DMS79 (cell line): ENCODE measurements at regions not wholly inside any gene's neighbourhood (a gene's known extent, or its start where the extent isn't known, plus 50 kb on each side); places are given as distances from the start of the nearest gene placed in this dataset.

Experiments used
- DNase-seq: peaks from one replicate; lab custom pipeline; 2025; lab: John Stamatoyannopoulos, UW

DNA sequence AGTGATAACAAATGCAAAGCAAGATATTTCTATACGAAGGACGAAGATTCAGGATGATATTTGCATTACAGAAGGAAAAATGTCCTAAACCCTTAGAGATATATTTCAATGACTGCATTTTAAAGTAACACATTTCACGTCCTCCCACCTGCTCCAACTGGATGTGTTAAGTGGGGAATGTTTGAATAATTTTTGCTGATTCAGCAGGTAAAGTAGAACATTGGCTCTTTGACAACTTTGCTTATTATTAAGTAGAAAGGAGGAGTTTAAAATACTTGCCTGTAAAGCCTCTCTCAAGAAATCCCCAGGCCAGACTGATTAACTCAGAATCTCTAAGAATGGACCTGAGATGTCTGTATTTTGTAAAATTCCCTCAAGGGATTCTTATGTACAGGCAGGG lies 1165.2 kb upstream of the PRKX start:
- no peak for DNase-seq

DNA sequence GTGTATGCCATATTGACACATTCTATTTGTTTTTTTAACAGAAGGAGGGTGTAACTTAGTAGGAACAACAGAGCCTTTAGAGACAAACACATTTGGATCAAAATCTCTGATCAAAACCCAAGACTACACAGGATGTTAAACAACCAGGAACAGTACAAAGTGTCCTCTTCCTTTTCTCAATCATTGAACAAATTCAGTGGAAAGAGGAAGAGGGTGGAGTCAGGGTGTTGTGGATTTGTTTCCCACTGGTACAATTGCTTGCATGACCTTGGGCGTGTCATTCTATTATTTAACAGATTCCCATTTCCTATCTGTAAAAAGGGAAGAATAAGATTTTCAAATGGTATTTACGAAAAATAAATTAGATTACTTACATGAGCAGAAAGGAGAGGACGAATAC lies 1162.8 kb upstream of the PRKX start:
- DNase-seq = no peak

DNA sequence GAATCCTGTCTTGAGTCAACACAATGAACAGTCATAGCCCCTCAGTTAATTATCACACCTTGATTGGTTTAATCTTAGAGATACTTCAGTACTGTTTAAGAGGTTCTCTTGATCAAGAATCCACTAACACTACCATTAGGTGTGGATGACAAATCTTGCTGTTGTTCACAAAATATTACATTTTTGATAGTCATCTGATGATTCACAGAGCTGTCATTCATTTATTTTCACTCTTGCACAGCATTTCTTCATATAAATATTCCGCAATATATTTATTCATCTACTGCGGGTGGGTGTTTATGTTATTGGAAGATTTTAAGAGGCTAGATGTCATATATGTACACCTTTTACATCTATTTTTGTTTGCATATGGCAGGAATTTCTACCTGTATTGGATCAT lies 1138.1 kb upstream of the PRKX start:
- DNase-seq = no peak

DNA sequence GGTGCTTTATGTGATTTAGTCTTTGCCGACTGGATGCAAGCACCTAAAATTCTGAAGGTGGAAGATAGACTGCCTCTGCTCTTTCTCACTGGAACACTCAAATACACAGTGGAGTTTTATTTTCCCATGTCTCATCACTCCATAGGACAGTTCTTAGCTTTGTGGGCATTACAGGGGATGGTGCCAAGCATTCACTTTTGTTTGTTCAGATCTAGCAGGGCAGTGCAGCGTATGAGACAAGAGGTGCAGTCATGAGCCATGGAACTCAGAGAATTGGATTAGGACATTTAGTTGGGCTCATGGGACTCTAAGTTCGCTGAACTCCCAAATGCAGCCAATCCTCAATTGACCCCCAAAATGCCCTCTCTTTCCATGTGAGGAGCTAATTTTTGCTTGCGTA lies 1136.9 kb upstream of the PRKX start:
- no peak for DNase-seq

DNA sequence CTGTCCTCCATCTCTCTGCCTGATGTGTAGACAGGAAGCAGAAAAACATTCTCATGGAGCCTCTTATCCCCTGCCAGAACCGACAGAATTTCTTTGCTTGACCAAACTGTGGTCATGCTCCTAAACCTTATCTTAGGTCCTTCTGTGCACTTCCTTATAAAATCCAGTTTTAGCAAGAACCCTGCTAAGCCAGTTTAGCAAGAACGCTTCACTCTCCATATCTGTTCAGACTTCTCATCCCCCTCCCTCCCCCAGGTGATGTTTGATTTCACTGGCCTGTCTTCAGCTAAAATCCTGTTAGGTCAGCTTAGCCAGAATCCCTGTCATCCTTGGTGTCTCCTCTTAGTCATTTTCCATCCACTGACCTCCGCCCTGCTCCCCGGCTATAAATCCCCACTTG lies 1130.9 kb upstream of the PRKX start:
- DNase-seq = no peak

GRCh38 chrX:4841216-4841745 lies 1127.8 kb upstream of the PRKX start:
- DNase-seq = no peak

DNA sequence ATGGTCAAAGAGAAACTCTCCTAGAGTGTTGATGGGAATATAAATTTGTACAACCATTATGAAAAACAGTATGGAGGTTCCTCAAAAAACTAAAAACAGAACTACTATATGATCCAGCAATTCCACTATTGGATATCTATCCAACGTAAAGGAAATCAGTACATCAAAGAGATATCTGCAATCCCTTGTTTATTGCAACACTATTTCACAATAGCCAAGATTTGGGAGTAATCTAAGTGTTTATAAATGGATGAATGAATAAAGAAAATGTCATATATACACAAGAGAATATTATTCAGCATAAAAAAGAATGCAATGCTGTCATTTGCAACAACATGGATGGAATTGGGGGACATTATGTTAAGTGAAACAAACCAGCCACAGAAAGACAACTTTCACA lies 1118.1 kb upstream of the PRKX start:
- DNase-seq = no peak

DNA sequence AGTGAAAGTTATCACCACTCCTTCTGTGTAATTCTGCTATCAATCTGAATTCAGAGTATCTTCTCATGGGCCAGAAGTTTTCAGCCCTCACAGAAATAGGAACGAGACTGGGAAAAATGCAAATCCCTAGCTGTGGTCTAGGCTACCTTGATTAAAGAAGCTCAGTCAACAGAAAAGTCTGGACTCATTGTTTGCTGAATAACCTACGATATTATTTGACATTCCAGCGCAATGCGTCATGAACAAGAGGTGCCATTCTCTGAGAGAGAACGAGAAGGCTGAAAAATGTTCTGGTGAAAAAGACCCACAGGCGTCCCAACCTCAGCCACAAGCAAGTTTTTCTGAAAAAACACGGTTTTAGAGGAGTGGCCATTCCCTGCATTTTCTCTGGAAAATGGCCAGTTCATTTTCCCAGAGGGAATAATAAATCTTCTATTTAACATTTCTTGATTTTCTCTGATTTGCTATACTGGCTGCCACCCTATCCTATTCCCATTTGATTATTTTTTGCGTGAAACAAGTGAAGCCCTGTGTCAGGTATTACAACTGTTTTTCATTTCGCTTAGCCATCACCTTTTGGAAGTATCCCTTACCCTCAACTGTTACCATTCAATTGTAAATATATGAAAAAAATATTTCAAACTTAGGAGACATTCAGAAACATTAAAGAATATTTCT lies 1117.6 kb upstream of the PRKX start:
- no peak for DNase-seq

- no peak for DNase-seq
Measured at GRCh38 chrX:4825550-4825949, 1112.1 kb upstream of the PRKX start.

DNA sequence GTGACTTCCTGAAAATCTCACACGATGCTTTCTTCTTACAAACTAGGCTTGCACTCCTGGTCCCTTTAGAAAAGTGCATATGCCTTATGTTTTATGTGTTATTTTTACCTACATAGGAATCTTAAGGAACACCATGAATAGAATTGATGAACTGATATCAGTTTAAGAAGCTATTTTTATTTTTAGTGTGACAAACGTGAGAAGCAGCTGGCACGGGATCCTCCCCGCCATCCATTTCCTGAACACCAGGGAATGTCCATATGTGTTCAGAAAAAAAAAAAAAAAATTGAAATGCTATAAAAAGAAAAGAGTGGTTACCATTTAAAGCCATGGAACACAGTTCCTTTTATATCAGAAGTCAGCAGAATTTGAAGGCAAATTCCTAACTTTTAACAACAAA lies 1096.1 kb upstream of the PRKX start:
- no peak for DNase-seq

DNA sequence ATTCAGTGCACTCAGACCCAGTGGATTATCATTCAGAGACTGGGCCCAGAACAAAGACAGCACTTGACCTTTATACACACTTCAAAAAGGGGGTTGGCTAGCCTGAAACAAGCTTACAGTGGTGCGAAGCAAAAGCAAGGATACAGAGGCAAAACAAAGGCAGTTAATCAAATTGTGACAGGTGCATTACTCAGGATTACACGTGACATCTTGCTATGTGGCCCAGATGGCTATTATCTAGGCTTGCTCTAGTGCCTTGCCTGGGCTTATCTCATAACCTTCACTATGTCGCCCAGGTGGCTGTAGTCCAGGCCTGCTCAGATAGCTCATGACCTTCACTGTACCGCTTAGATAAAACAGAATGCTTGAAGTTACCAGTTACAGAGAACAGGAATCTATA lies 1092.1 kb upstream of the PRKX start:
- DNase-seq = no peak

- no peak for DNase-seq
Measured at GRCh38 chrX:4800756-4801155, 1087.3 kb upstream of the PRKX start.

DNA sequence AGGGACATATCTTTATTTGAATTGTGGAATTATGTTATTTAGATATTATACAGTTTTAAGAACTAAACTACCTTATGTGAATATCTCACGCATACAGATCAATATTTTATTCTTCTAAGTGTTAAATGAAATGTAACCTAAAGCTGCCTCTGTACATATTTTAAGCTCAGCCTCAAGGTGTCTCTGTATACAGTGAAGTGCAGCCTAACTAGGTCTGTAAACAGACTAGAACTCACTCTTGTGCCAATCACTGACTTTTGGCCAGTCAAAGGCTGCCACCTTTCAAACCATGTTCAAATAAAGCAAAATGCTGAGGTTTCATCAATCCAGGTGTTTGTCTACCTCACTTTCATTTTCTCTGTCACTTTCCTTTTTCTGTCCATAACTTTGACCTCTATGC lies 1074.5 kb upstream of the PRKX start:
- DNase-seq = no peak

DNA sequence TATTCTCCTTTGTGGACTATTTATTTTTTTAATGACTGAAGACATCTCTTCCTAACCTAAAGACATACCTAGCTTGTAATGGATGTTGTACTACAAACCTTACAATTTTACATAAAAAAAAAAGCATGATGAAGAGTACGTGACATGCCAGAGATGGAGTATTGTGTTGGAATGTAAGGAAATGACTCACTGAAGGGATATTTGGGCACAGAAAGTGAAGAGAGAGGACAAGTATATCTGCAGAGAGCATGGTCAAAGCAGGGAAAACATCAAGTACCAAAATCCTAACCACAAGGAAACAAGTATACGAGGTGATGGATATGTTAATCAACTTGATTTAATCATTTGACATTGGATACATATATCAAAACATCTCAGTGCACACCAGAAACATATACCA lies 1051.4 kb upstream of the PRKX start:
- no peak for DNase-seq

GRCh38 chrX:4762196-4762595 lies 1048.7 kb upstream of the PRKX start:
- no peak for DNase-seq

- no peak for DNase-seq
Measured at GRCh38 chrX:4754878-4755604, 1041.6 kb upstream of the PRKX start.

- DNase-seq = no peak
Measured at GRCh38 chrX:4741024-4741423, 1027.6 kb upstream of the PRKX start.

GRCh38 chrX:4735299-4735698 lies 1021.9 kb upstream of the PRKX start:
- no peak for DNase-seq

- no peak for DNase-seq
Measured at GRCh38 chrX:4710618-4711433, 997.4 kb upstream of the PRKX start.

- DNase-seq = no peak
Measured at GRCh38 chrX:4708970-4709760, 995.7 kb upstream of the PRKX start.

GRCh38 chrX:4706961-4707360 lies 993.5 kb upstream of the PRKX start:
- no peak for DNase-seq

GRCh38 chrX:4690521-4690920 lies 977.1 kb upstream of the PRKX start:
- DNase-seq = no peak
